B cell (primary cell): ENCODE measurements at regions not wholly inside any gene's neighbourhood (a gene's known extent, or its start where the extent isn't known, plus 50 kb on each side); places are given as distances from the start of the nearest gene placed in this dataset.

Experiments
- ATAC-seq: fragments of 200-7000 bp; cut with Tn5 transposase; one replicate; pipeline ENCODE4 v1.10.0; 2021; ENCODE audit warnings: low read depth, mild to moderate bottlenecking, moderate number of reproducible peaks, moderate library complexity
- CTCF ChIA-PET: fragments of 350-600 bp; sonication (Branson Sonifier 250); formaldehyde crosslinking; loops from one replicate; lab custom pipeline; 2021; ENCODE audit warnings: antibody characterized with exemption, inconsistent platforms; lab: Charles Lee
- POLR2A ChIA-PET: fragments of 350-600 bp; sonication (Branson Sonifier 250); formaldehyde crosslinking; loops from one replicate; lab custom pipeline; 2021; ENCODE audit warnings: antibody characterized with exemption; lab: Charles Lee
- DNase-seq: peaks from one replicate; pipeline ENCODE4 v3.0.0; 2013
- H2AFZ ChIP-seq: 2 replicates; pipeline ENCODE4 v1.6.1; 2012; ENCODE audit warnings: mild to moderate bottlenecking, low read depth, low read length; ENCODE audit not compliant: insufficient read depth, poor library complexity, severe bottlenecking
- H3K27ac ChIP-seq, 2 donors: 1 replicate in 1 of 2; 2 replicates in 1 of 2; pipeline ENCODE4 v1.5.1; 2012 to 2013; ENCODE audit warnings: low read length in 2 of 2, mild to moderate bottlenecking in 2 of 2, moderate library complexity in 1 of 2
- H3K27me3 ChIP-seq, 4 experiments: fragments of 200-600 bp in 1 of 4; sonication (generic) in 1 of 4; replicated peaks in 1 of 4; 1 replicate in 2 of 4; 2 replicates in 2 of 4; pipeline versions ENCODE4 v1.6.1 to v1.7.0; 2013 to 2016; ENCODE audit warnings: low read length in 3 of 4, mild to moderate bottlenecking in 2 of 4, mixed read lengths in 1 of 4, moderate library complexity in 1 of 4; ENCODE audit not compliant: insufficient read depth in 4 of 4, control insufficient read depth in 3 of 4; ENCODE audit errors: control extremely low read depth in 1 of 4
- H3K36me3 ChIP-seq, 2 experiments: replicated peaks in 1 of 2; 1 replicate in 1 of 2; 2 replicates in 1 of 2; pipeline versions ENCODE4 v1.6.1 to v1.7.1; 2013; ENCODE audit warnings: low read length in 1 of 2; ENCODE audit not compliant: insufficient read depth in 2 of 2, control insufficient read depth in 1 of 2; ENCODE audit errors: control extremely low read depth in 1 of 2, extremely low read depth in 1 of 2
- H3K4me1 ChIP-seq, 2 donors: fragments of 200-600 bp in 1 of 2; sonication (generic) in 1 of 2; 1 replicate in 1 of 2; 2 replicates in 1 of 2; pipeline versions ENCODE4 v1.5.1 to v1.6.1; 2013 to 2017; ENCODE audit warnings: low read length in 2 of 2; ENCODE audit not compliant: control insufficient read depth in 2 of 2, insufficient read depth in 2 of 2
- H3K4me2 ChIP-seq: replicated peaks from 2 replicates; pipeline ENCODE3; 2012; ENCODE audit warnings: mild to moderate bottlenecking, low read depth, low read length; ENCODE audit not compliant: poor library complexity, severe bottlenecking
- H3K4me3 ChIP-seq, 5 experiments: fragments of 200-600 bp in 1 of 5; sonication (generic) in 1 of 5; 1 replicate in 3 of 5; 2 replicates in 2 of 5; pipeline versions ENCODE4 v1.5.1 to v1.7.0; 2011 to 2016; ENCODE audit warnings: low read length in 4 of 5, mild to moderate bottlenecking in 4 of 5, low read depth in 2 of 5, control low read depth in 1 of 5, moderate library complexity in 1 of 5; ENCODE audit not compliant: insufficient read depth in 1 of 5; ENCODE audit errors: control extremely low read depth in 1 of 5, extremely low read depth in 1 of 5
- H3K79me2 ChIP-seq: fragments of 200-600 bp; sonication (generic); one replicate; pipeline ENCODE4 v1.6.0; 2016; ENCODE audit warnings: low read length; ENCODE audit not compliant: control insufficient read depth, insufficient read depth
- H3K9ac ChIP-seq: fragments of 200-600 bp; sonication (generic); 2 replicates; pipeline ENCODE4 v1.6.1; 2017; ENCODE audit warnings: mild to moderate bottlenecking, low read length, moderate library complexity
- H3K9me3 ChIP-seq, 3 donors: one replicate each; pipeline versions ENCODE4 v1.6.1 to v1.7.1; 2013; ENCODE audit warnings: low read length in 2 of 3; ENCODE audit not compliant: control insufficient read depth in 2 of 3, insufficient read depth in 1 of 3; ENCODE audit errors: control extremely low read depth in 1 of 3
- H4K20me1 ChIP-seq: 2 replicates; pipeline ENCODE4 v1.6.0; 2012; ENCODE audit warnings: mild to moderate bottlenecking, low read length; ENCODE audit not compliant: insufficient read depth, control insufficient read depth, poor library complexity, severe bottlenecking
- H3K27ac Mint-ChIP-seq: one replicate; pipeline ENCODE4 v1.8.0; 2021; ENCODE audit warnings: mixed read lengths
- H3K27me3 Mint-ChIP-seq: one replicate; pipeline ENCODE4 v1.8.0; 2021; ENCODE audit warnings: mixed read lengths
- H3K4me1 Mint-ChIP-seq: one replicate; pipeline ENCODE4 v1.8.0; 2021; ENCODE audit warnings: mixed read lengths
- H3K4me3 Mint-ChIP-seq: one replicate; pipeline ENCODE4 v1.8.0; 2021; ENCODE audit warnings: mixed read lengths
- H3K9me3 Mint-ChIP-seq: one replicate; pipeline ENCODE4 v1.8.0; 2022; ENCODE audit warnings: mixed read lengths; ENCODE audit not compliant: insufficient read depth
- EZH2 ChIP-seq: IDR thresholded peaks from 2 replicates; pipeline ENCODE4 v1.6.1; 2012; ENCODE audit warnings: borderline replicate concordance, low read depth, mild to moderate bottlenecking, moderate library complexity, low read length; ENCODE audit not compliant: insufficient read depth, poor library complexity, severe bottlenecking
- WGBS: methylation state at CpG from one replicate; pipeline ENCODE4 v1.1.5; 2013; ENCODE audit warnings: missing lambda C conversion rate; ENCODE audit not compliant: insufficient coverage; 5-methylcytosine and 5-hydroxymethylcytosine counted together
- intact Hi-C: fragments of 100-400 bp; cut with micrococcal nuclease; formaldehyde crosslinking; loops from one replicate; pipeline ENCODE4 v1.10.0; 2022
- TF ChIP-seq, protein P1 (sequence below): fragments of 200-600 bp; IDR thresholded peaks from one replicate; pipeline ENCODE4 v1.8.0; 2022; ENCODE audit warnings: antibody characterized with exemption, mild to moderate bottlenecking

DNA sequence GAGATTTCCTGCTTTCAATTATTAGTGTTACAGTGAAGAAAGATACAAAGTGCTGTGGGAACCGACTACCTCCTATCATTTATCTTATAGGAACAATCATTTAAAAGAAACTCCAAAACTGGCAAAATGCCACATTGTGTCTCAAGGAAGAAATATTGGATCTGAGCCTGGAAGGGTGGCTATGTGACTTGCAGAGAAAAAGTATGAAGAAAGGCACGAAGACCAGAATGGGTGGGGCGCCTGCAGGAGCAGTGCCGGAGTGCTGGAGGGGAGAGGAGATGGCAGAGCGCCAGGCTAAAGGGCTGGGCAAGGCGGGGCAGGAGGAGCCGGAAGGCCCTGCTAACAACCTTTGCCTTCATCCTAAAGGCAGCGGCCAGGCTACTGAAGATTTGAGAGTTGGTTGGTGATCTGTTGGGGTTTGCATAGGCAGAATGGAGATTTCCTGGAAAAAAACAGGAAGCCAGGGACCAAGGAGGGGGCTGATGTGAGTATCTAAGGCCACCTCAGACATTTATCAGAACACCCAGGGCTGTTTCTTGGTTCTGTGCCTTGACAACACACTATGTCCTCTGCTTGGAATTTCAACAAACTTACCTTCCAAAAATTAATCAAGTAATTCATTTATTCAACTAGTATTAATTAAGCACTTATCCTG lies 125.6 kb downstream of the MAFB start:
- no peaks in the 10 kb centered on the region for H3K4me1 Mint-ChIP-seq
- POLR2A ChIA-PET, result no interaction called here
- CTCF ChIA-PET, result no interaction called here
- no peak overlapping the region for H3K4me3 Mint-ChIP-seq
- no peak overlapping the region for H3K4me2 ChIP-seq
- no peaks in the 10 kb centered on the region for H4K20me1 ChIP-seq
- H3K27me3 Mint-ChIP-seq, result peaks cover 16% of the 10 kb centered on the region
- H3K9me3 ChIP-seq, result no peaks in the 10 kb centered on the region
- H3K9me3 Mint-ChIP-seq, result no peaks in the 10 kb centered on the region
- no peak overlapping the region for H3K27ac ChIP-seq
- ATAC-seq, result no peak
- H3K36me3 ChIP-seq, result no peaks in the 10 kb centered on the region
- no peak overlapping the region for H3K4me3 ChIP-seq
- no peak overlapping the region for H3K9ac ChIP-seq
- no peak for TF ChIP-seq EZH2
- TF ChIP-seq, protein P1, sequence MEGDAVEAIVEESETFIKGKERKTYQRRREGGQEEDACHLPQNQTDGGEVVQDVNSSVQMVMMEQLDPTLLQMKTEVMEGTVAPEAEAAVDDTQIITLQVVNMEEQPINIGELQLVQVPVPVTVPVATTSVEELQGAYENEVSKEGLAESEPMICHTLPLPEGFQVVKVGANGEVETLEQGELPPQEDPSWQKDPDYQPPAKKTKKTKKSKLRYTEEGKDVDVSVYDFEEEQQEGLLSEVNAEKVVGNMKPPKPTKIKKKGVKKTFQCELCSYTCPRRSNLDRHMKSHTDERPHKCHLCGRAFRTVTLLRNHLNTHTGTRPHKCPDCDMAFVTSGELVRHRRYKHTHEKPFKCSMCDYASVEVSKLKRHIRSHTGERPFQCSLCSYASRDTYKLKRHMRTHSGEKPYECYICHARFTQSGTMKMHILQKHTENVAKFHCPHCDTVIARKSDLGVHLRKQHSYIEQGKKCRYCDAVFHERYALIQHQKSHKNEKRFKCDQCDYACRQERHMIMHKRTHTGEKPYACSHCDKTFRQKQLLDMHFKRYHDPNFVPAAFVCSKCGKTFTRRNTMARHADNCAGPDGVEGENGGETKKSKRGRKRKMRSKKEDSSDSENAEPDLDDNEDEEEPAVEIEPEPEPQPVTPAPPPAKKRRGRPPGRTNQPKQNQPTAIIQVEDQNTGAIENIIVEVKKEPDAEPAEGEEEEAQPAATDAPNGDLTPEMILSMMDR, result no peak
- no peaks in the 10 kb centered on the region for H3K4me1 ChIP-seq
- H2AFZ ChIP-seq, result no peak overlapping the region
- peaks cover 0 to 4% (median 0%) of the 10 kb centered on the region in 4 experiments for H3K27me3 ChIP-seq
- no peaks in the 10 kb centered on the region for H3K79me2 ChIP-seq
- 89% methylated on average over 6 of the region's 8 CpGs for WGBS
- no peak overlapping the region for H3K27ac Mint-ChIP-seq
- intact Hi-C loops, result no loop called here
- DNase-seq, result no peak

DNA sequence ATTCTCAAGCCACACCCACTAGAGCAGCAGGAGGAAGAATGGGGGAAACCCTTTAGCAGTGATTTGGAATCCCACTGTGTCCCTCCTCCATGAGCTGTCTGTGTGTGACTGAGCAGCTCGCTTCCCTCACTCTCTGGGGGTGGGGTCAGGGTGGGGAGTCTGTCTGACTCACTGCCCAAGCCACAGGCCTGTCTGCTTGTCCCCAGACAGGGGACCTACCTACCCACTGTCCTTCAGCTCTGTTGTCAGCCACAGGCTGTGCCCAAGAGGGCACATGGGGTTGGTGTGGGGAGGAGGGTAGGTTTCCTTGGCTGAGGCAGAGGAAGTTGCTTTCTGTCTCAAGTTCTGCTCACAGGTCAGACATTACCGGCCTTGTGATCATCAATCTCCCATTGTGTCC lies 127.0 kb downstream of the MAFB start:
- Histone ChIP-seq H3K4me3 (no peak overlapping the region), H3K36me3 (no peaks in the 10 kb centered on the region), H3K27me3 (peaks cover 0 to 4% (median 0%) of the 10 kb centered on the region in 4 experiments), H3K79me2 (no peaks in the 10 kb centered on the region), H3K27ac (no peak overlapping the region), H4K20me1 (no peaks in the 10 kb centered on the region), H2AFZ (no peak overlapping the region), H3K4me1 (no peaks in the 10 kb centered on the region), H3K9me3 (no peaks in the 10 kb centered on the region), H3K9ac (no peak overlapping the region), H3K4me2 (no peak overlapping the region)
- no CpG with 5 or more reads among the region's 2 CpGs for WGBS
- no peak overlapping the region for H3K27ac Mint-ChIP-seq
- ATAC-seq, result no peak
- no peaks in the 10 kb centered on the region for H3K9me3 Mint-ChIP-seq
- H3K27me3 Mint-ChIP-seq, result peaks cover 16% of the 10 kb centered on the region
- TF ChIP-seq, protein P1, result no peak
- TF ChIP-seq EZH2, result no peak
- ChIA-PET POLR2A (no interaction called here), CTCF (no interaction called here)
- H3K4me3 Mint-ChIP-seq, result no peak overlapping the region
- intact Hi-C loops, result no loop called here
- H3K4me1 Mint-ChIP-seq, result no peaks in the 10 kb centered on the region
- no peak for DNase-seq
